Esophagus muscularis mucosa (tissue), 4 donors: ENCODE measurements at regions not wholly inside any gene's neighbourhood (a gene's known extent, or its start where the extent isn't known, plus 50 kb on each side); places are given as distances from the start of the nearest gene placed in this dataset.

ENCODE experiments used
- EP300 ChIP-seq: sonication (generic); formaldehyde crosslinking; IDR thresholded peaks from one replicate; pipeline ENCODE4 v1.6.1; 2017; ENCODE audit warnings: antibody characterized with exemption
- POLR2A ChIP-seq: fragments of 450-650 bp; IDR thresholded peaks from one replicate; pipeline ENCODE4 v1.6.1; 2017; ENCODE audit warnings: antibody characterized with exemption, moderate library complexity, mild to moderate bottlenecking, low read depth
- POLR2AphosphoS5 ChIP-seq, 2 donors: sonication (generic); formaldehyde crosslinking; IDR thresholded peaks; one replicate each; pipeline ENCODE4 v1.6.1; 2017; ENCODE audit warnings: antibody characterized with exemption in 2 of 2
- TF ChIP-seq, protein P1 (sequence below), 3 experiments: fragments of 200-600 bp in 2 of 3; fragments of 450-650 bp in 1 of 3; sonication (generic) in 2 of 3; IDR thresholded peaks; one replicate each; pipeline ENCODE4 v1.5.1; 2017 to 2019; ENCODE audit warnings: antibody characterized with exemption in 3 of 3, mild to moderate bottlenecking in 2 of 3, moderate library complexity in 1 of 3

DNA sequence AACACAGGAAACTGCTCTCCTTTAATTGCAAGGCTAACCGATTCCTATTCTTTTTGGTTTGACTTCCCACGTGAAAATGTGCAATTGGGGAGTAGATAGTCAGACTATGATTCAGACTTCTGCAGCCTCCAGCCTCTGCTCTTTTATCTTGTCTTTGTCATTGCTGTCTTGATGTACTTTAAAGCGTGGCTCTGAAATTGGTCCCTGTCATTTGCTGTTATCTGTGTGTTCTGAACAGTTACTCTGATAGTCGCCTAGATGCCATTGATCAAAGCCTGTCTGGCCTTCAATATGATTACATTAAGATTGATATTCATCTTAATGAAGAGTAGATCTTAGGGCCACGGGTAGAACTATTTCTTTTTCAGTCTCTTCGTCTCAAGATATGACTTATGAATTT is 799.2 kb downstream of the REEP3 start:
- TF ChIP-seq, protein P1, sequence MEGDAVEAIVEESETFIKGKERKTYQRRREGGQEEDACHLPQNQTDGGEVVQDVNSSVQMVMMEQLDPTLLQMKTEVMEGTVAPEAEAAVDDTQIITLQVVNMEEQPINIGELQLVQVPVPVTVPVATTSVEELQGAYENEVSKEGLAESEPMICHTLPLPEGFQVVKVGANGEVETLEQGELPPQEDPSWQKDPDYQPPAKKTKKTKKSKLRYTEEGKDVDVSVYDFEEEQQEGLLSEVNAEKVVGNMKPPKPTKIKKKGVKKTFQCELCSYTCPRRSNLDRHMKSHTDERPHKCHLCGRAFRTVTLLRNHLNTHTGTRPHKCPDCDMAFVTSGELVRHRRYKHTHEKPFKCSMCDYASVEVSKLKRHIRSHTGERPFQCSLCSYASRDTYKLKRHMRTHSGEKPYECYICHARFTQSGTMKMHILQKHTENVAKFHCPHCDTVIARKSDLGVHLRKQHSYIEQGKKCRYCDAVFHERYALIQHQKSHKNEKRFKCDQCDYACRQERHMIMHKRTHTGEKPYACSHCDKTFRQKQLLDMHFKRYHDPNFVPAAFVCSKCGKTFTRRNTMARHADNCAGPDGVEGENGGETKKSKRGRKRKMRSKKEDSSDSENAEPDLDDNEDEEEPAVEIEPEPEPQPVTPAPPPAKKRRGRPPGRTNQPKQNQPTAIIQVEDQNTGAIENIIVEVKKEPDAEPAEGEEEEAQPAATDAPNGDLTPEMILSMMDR (IDR thresholded peaks at IDR 0.05): no peak
- TF ChIP-seq POLR2A (no peak), EP300 (no peak), POLR2AphosphoS5 (IDR thresholded peaks at IDR 0.05) (no peak)
